ENCODE measurements at regions not wholly inside any gene's neighbourhood (a gene's known extent, or its start where the extent isn't known, plus 50 kb on each side); places are given as distances from the start of the nearest gene placed in this dataset.

DNA sequence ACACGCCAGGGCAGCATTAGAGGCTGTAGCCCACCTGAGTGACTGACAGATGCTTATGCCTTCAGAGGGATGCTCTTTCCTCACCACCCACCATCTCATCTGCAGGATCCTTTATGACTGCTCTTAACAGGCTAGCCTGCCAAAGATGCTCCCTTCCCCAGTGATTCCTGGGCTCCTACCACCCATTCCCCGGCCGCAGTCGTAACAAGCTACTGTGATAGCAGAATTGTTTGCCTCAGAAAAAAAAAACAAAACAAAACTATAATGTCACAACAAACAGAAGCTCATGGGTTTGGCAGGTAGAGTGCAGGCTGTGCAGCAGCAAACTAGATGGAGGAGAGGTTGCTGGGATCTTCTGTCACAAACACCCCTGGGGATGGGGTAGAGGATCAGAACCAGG, 343.9 kb upstream of the ZMIZ1 start:
- no peaks in the 10 kb centered on the region for H4K20me1 ChIP-seq (ENCODE audit: insufficient read depth)
- no peak overlapping the region for H2AFZ ChIP-seq (ENCODE audit: low read depth, low read length, poor library complexity, severe bottlenecking)
- H3K4me2 ChIP-seq (ENCODE audit: low read length) = no peak overlapping the region
- intact Hi-C loops (cut with micrococcal nuclease) = no loop called here
- no peaks in the 10 kb centered on the region for H3K36me3 ChIP-seq (ENCODE audit: control insufficient read depth in 1 of 2, insufficient read depth in 2 of 2, low read length in 2 of 2)
- no peaks in the 10 kb centered on the region for H3K9me3 ChIP-seq (ENCODE audit: control insufficient read depth in 1 of 2, insufficient read depth in 1 of 2, low read depth in 1 of 2, low read length in 2 of 2)
- TF ChIP-seq POLR2A (IDR thresholded peaks at IDR 0.05; ENCODE audit: borderline replicate concordance, extremely low read depth, insufficient read depth, insufficient read length) = no peak
- TF ChIP-seq, protein P1, sequence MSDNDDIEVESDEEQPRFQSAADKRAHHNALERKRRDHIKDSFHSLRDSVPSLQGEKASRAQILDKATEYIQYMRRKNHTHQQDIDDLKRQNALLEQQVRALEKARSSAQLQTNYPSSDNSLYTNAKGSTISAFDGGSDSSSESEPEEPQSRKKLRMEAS (IDR thresholded peaks at IDR 0.05) = no peak
- H3K9ac ChIP-seq (ENCODE audit: low read length) = no peak overlapping the region
- no TSS peak for BruUV-seq (replicated peaks)
- RAD21 ChIA-PET (ENCODE audit: low non-redundant PET in 1 of 2, low total read pairs in 2 of 2, uncharacterized antibody in 2 of 2, unreplicated experiment in 2 of 2) = no interaction called here
- H3K4me1 ChIP-seq (ENCODE audit: control insufficient read depth in 1 of 2, insufficient read depth in 2 of 2, low read length in 2 of 2) = no peaks in the 10 kb centered on the region
- DNase-seq (ENCODE audit: low read depth, low spot score) = no peak
- peaks cover 64% of the 10 kb centered on the region for H3K27me3 ChIP-seq (ENCODE audit: insufficient read depth, low read length)
- H3K27ac ChIP-seq (ENCODE audit: low read depth, low read length) = no peak overlapping the region
- H3K9me2 ChIP-seq (ENCODE audit: insufficient read depth) = no peaks in the 10 kb centered on the region
- ATAC-seq = no peak
- no peak overlapping the region for H3K4me3 ChIP-seq (replicated peaks in 1 of 2; ENCODE audit: low read depth in 1 of 2, low read length in 2 of 2)
- CTCF ChIA-PET = no interaction called here
- POLR2A ChIA-PET = no interaction called here
- no peaks in the 10 kb centered on the region for H3K79me2 ChIP-seq (ENCODE audit: insufficient read depth, low read length)

DNA sequence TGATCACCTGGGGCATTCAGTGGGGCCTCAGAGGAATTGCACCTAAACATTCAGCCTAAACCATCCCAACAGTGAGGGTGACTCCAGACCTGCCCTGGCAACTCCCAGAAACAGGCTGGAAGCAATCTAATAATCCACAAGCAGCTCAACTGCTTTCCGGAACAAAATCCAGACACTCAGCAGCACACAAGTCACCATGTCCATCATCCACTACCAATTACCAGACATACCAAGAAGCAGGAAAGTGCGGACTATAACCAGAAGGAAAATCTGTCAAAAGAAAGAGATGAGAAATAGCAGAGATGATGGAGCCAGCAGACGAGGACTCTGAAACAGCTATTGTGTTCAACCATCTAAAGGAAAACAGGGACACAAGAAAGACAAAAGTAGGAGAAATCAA, 342.6 kb upstream of the ZMIZ1 start:
- intact Hi-C loops (cut with micrococcal nuclease) = no loop called here
- CTCF ChIA-PET = no interaction called here
- ATAC-seq (no peak), DNase-seq (ENCODE audit: low read depth, low spot score) (no peak)
- TF ChIP-seq FOSL1 (IDR thresholded peaks at IDR 0.05; ENCODE audit: low read depth) (no peak), EZH2phosphoT487 (IDR thresholded peaks at IDR 0.05; ENCODE audit: borderline replicate concordance) (no peak), ZNF274 (IDR thresholded peaks at IDR 0.05; ENCODE audit: low read depth, low read length) (no peak), POLR2AphosphoS5 (IDR thresholded peaks at IDR 0.05; ENCODE audit: low read depth, low read length) (no peak), CEBPB (IDR thresholded peaks at IDR 0.05; ENCODE audit: low read depth) (no peak), ZFX (IDR thresholded peaks at IDR 0.05) (no peak), ZBTB33 (IDR thresholded peaks at IDR 0.05; ENCODE audit: extremely low read depth, insufficient replicate concordance, low read length) (no peak), RAD21 (IDR thresholded peaks at IDR 0.05; ENCODE audit: low read depth) (no peak), JUND (IDR thresholded peaks at IDR 0.05) (no peak), EZH2 (IDR thresholded peaks at IDR 0.05) (no peak)
- TF ChIP-seq, protein P1 (IDR thresholded peaks at IDR 0.05) = no peak
- Histone ChIP-seq H3K27me3 (ENCODE audit: insufficient read depth, low read length) (peaks cover 73% of the 10 kb centered on the region), H3K4me2 (ENCODE audit: low read length) (no peak overlapping the region), H3K4me1 (ENCODE audit: control insufficient read depth in 1 of 2, insufficient read depth in 2 of 2, low read length in 2 of 2) (no peaks in the 10 kb centered on the region), H2AFZ (ENCODE audit: low read depth, low read length, poor library complexity, severe bottlenecking) (no peak overlapping the region), H3K79me2 (ENCODE audit: insufficient read depth, low read length) (no peaks in the 10 kb centered on the region), H3K36me3 (ENCODE audit: control insufficient read depth in 1 of 2, insufficient read depth in 2 of 2, low read length in 2 of 2) (no peaks in the 10 kb centered on the region), H3K4me3 (replicated peaks in 1 of 2; ENCODE audit: low read depth in 1 of 2, low read length in 2 of 2) (no peak overlapping the region), H4K20me1 (ENCODE audit: insufficient read depth) (no peaks in the 10 kb centered on the region), H3K9me3 (ENCODE audit: control insufficient read depth in 1 of 2, insufficient read depth in 1 of 2, low read depth in 1 of 2, low read length in 2 of 2) (no peaks in the 10 kb centered on the region), H3K9ac (ENCODE audit: low read length) (no peak overlapping the region), H3K9me2 (ENCODE audit: insufficient read depth) (no peaks in the 10 kb centered on the region), H3K27ac (ENCODE audit: low read depth, low read length) (no peak overlapping the region)
- no TSS peak for BruUV-seq (replicated peaks)
- POLR2A ChIA-PET = no interaction called here
- RAD21 ChIA-PET (ENCODE audit: low non-redundant PET in 1 of 2, low total read pairs in 2 of 2, uncharacterized antibody in 2 of 2, unreplicated experiment in 2 of 2) = no interaction called here

All from HCT116 (cell line).